HG02852 (cell line): ENCODE measurements at regions not wholly inside any gene's neighbourhood (a gene's known extent, or its start where the extent isn't known, plus 50 kb on each side); places are given as distances from the start of the nearest gene placed in this dataset.

Experiments used
- ATAC-seq: cut with Tn5 transposase; IDR thresholded peaks from one replicate; pipeline ENCODE4 v1.9.1; 2021; ENCODE audit warnings: mild to moderate bottlenecking, moderate library complexity; ENCODE audit not compliant: unreplicated experiment

DNA sequence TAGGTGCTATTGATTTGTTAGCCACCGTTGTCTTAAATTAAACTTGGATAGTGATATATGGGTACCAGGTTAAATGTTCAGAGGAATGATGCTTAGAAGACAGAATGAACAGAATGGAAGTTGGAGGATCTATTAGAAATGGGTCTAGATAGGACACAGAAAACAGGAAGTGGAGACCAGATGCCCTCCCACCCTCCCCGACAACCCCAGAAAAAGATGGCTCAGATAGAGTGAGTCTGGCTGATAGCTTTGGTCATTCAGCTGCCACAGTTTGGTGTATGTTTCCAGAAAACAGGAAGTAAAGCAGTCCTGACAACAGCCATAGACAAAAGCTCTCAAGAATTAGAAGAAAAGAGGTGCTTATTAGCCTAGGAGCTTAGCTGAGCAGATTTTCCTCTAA, 71.5 kb upstream of the DSG1 start:
- no peak for ATAC-seq

GRCh38 chr18:31247574-31248199, 70.3 kb upstream of the DSG1 start:
- no peak for ATAC-seq

- ATAC-seq, result no peak
Measured at GRCh38 chr18:31248783-31249521, 69.0 kb upstream of the DSG1 start.

GRCh38 chr18:31250902-31251301, 67.1 kb upstream of the DSG1 start:
- no peak for ATAC-seq

DNA sequence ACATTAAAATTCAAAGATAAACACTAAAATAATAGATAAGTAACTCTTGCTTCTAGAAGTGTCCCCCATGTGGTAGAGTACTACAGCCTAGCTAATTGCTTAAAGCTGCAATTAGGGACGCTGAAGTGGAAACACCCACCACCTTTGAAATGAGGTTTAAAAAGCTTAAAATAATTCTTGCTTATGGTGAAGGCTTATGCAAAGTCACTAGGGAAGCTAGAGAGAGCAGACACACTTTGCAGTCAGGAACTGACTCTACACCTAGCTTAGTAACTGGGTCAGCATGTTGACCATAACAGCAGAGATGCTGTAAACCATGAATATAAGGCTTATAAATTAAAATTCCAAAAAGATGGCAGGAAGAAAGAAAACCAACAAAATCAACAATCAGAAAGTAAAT, 65.4 kb upstream of the DSG1 start:
- peak; percentile 68 for ATAC-seq

DNA sequence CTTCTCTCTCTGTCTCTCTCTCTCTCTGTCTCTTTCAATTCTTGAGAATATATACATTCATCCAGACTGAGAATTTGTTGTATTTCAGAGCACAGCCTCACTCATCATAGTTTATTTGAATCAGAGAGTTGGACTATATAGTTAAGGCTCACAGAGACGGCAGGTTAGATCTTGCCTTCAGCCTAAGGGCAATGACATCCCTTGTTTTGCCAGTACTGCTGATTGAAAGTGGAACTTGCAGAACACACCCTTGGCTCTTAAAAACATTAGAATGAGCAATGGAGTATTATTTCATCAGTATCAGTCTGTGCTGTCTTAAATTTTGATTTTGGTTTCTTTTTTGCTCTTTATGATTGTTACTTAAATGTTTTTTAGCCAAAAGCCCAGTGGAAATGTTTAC, 62.0 kb upstream of the DSG1 start:
- ATAC-seq, result no peak

GRCh38 chr18:31258789-31259188, 59.2 kb upstream of the DSG1 start:
- peak; percentile 53 for ATAC-seq

- ATAC-seq, result no peak
Measured at GRCh38 chr18:31261792-31262582, 56.0 kb upstream of the DSG1 start.

DNA sequence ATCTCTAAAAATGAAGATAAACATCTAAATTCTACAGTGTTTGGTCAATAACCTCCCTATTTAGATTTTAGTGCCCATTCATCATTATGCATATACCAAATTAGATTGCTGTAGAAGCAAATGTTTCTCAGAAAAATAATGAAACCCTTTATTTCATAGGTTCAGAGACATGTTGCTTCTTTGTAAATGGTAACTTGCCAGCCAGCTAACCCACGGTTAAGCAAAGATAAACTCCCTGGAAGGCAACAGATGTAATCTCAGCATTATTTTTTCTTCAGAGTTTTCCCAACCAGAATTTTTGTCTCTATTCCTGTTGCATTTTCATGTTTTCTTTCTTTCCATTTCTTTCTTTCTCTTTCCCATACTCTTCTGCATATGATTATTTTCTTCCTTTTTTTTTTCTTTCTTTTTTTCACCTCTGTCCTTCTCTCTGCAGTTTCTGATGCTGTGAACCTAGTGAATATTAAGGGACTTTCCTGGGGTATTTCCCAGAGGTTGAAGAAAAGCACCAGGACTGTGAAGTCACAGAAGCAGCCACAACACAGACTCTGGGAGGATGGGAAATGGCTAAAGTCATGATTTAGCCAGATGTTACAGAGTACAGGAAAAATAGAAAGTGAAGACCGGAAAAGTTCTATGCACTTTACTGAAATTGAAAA, 50.0 kb upstream of the DSG1 start:
- peak; percentile 83 for ATAC-seq
